MM.1S (cell line): ENCODE measurements at regions not wholly inside any gene's neighbourhood (a gene's known extent, or its start where the extent isn't known, plus 50 kb on each side); places are given as distances from the start of the nearest gene placed in this dataset.

Experiments
- DNase-seq: peaks from one replicate; pipeline ENCODE4 v3.0.0-alpha.2; 2015
- H2AFZ ChIP-seq: fragments of 300-600 bp; sonication (generic); 2 replicates; pipeline ENCODE4 v1.6.0; 2016; ENCODE audit warnings: antibody characterized with exemption, low read length
- H3F3A ChIP-seq: fragments of 300-600 bp; sonication (generic); 2 replicates; pipeline ENCODE4 v1.6.1; 2016; ENCODE audit warnings: mild to moderate bottlenecking, antibody characterized with exemption, low read length, moderate library complexity, mixed read lengths; ENCODE audit not compliant: insufficient read depth
- H3K27ac ChIP-seq: fragments of 300-600 bp; sonication (generic); 2 replicates; pipeline ENCODE4 v1.5.1; 2016; ENCODE audit warnings: mild to moderate bottlenecking, low read length
- H3K27me3 ChIP-seq: fragments of 300-600 bp; sonication (generic); replicated peaks from 2 replicates; pipeline ENCODE4 v1.6.0; 2016; ENCODE audit warnings: low read length; ENCODE audit not compliant: insufficient read depth
- H3K36me3 ChIP-seq: fragments of 300-600 bp; sonication (generic); replicated peaks from 2 replicates; pipeline ENCODE4 v1.6.1; 2016; ENCODE audit warnings: mild to moderate bottlenecking, low read length, mixed read lengths; ENCODE audit not compliant: insufficient read depth
- H3K4me1 ChIP-seq: fragments of 300-600 bp; sonication (generic); 2 replicates; pipeline ENCODE4 v1.6.1; 2016; ENCODE audit warnings: low read length, mixed read lengths
- H3K4me2 ChIP-seq: fragments of 300-600 bp; sonication (generic); 2 replicates; pipeline ENCODE4 v1.6.0; 2016; ENCODE audit warnings: low read depth, low read length
- H3K4me3 ChIP-seq: fragments of 300-600 bp; sonication (generic); 2 replicates; pipeline ENCODE4 v1.5.1; 2016; ENCODE audit warnings: low read length, mixed read lengths
- H3K79me2 ChIP-seq: fragments of 300-600 bp; sonication (generic); 2 replicates; pipeline ENCODE4 v1.6.1; 2016; ENCODE audit warnings: mixed run types, low read length, mixed read lengths
- H3K9ac ChIP-seq: fragments of 300-600 bp; sonication (generic); 2 replicates; pipeline ENCODE4 v1.6.1; 2016; ENCODE audit warnings: low read length, mixed read lengths
- H3K9me2 ChIP-seq: fragments of 300-600 bp; sonication (generic); replicated peaks from 2 replicates; pipeline ENCODE4 v1.6.1; 2016; ENCODE audit warnings: mild to moderate bottlenecking, low read length, mixed read lengths; ENCODE audit not compliant: insufficient read depth
- H3K9me3 ChIP-seq: fragments of 300-600 bp; sonication (generic); replicated peaks from 2 replicates; pipeline ENCODE4 v1.6.1; 2016; ENCODE audit warnings: mild to moderate bottlenecking, low read length, mixed read lengths; ENCODE audit not compliant: insufficient read depth
- H4K20me1 ChIP-seq: fragments of 300-600 bp; sonication (generic); 2 replicates; pipeline ENCODE4 v1.6.1; 2016; ENCODE audit warnings: mild to moderate bottlenecking, low read length, moderate library complexity, mixed read lengths; ENCODE audit not compliant: insufficient read depth
- CTCF ChIP-seq: fragments of 300-600 bp; sonication (generic); IDR thresholded peaks from 2 replicates; pipeline ENCODE4 v1.5.1; 2016; ENCODE audit warnings: antibody characterized with exemption, low read length, mixed read lengths
- EZH2 ChIP-seq: fragments of 300-600 bp; sonication (generic); optimal IDR thresholded peaks from 2 replicates; pipeline ENCODE3; 2017; ENCODE audit warnings: low read depth, mild to moderate bottlenecking, antibody characterized with exemption, low read length, mixed read lengths
- EZH2phosphoT487 ChIP-seq: fragments of 300-600 bp; sonication (generic); IDR thresholded peaks from 2 replicates; pipeline ENCODE4 v1.6.1; 2018; ENCODE audit warnings: antibody characterized with exemption, low read length

GRCh38 chr7:106570146-106570545 lies 90.8 kb downstream of the CCDC71L start:
- H3F3A ChIP-seq, result no peaks in the 10 kb centered on the region
- H3K9me3 ChIP-seq, result no peaks in the 10 kb centered on the region
- peaks cover 10% of the 10 kb centered on the region for H3K4me1 ChIP-seq
- H3K9me2 ChIP-seq, result no peaks in the 10 kb centered on the region
- no peak overlapping the region for H2AFZ ChIP-seq
- no peak overlapping the region for H3K9ac ChIP-seq
- H3K27me3 ChIP-seq, result no peaks in the 10 kb centered on the region
- no peak for DNase-seq
- H3K27ac ChIP-seq, result no peak overlapping the region
- no peaks in the 10 kb centered on the region for H3K36me3 ChIP-seq
- TF ChIP-seq CTCF (no peak), EZH2 (no peak), EZH2phosphoT487 (no peak)
- H3K79me2 ChIP-seq, result no peaks in the 10 kb centered on the region
- H3K4me2 ChIP-seq, result no peak overlapping the region
- no peak overlapping the region for H3K4me3 ChIP-seq
- H4K20me1 ChIP-seq, result no peaks in the 10 kb centered on the region

- TF ChIP-seq EZH2phosphoT487 (no peak), CTCF (no peak), EZH2 (no peak)
- Histone ChIP-seq H2AFZ (no peak overlapping the region), H3K9ac (no peak overlapping the region), H3K4me3 (no peak overlapping the region), H3K27me3 (no peaks in the 10 kb centered on the region), H3K79me2 (no peaks in the 10 kb centered on the region), H3F3A (no peaks in the 10 kb centered on the region), H3K9me2 (no peaks in the 10 kb centered on the region), H3K4me1 (peaks cover 10% of the 10 kb centered on the region), H3K4me2 (no peak overlapping the region), H3K27ac (no peak overlapping the region), H3K9me3 (no peaks in the 10 kb centered on the region), H4K20me1 (no peaks in the 10 kb centered on the region), H3K36me3 (no peaks in the 10 kb centered on the region)
- DNase-seq, result no peak
Observed at GRCh38 chr7:106569500-106569929, 91.4 kb downstream of the CCDC71L start.

GRCh38 chr7:106568680-106569499 lies 92.1 kb downstream of the CCDC71L start:
- Histone ChIP-seq H3K27me3 (no peaks in the 10 kb centered on the region), H3K9me2 (no peaks in the 10 kb centered on the region), H3F3A (no peaks in the 10 kb centered on the region), H3K4me2 (no peak overlapping the region), H4K20me1 (no peaks in the 10 kb centered on the region), H3K27ac (no peak overlapping the region; the same call in 1 of the 2 replicates), H3K79me2 (no peaks in the 10 kb centered on the region), H3K9ac (no peak overlapping the region), H3K36me3 (no peaks in the 10 kb centered on the region), H3K4me1 (peaks cover 10% of the 10 kb centered on the region), H2AFZ (peak overlapping the region; percentile 14; the same call in 1 of the 2 replicates), H3K4me3 (no peak overlapping the region), H3K9me3 (no peaks in the 10 kb centered on the region)
- TF ChIP-seq CTCF (no peak), EZH2phosphoT487 (no peak), EZH2 (no peak)
- DNase-seq, result no peak
